SK-N-SH (cell line): ENCODE measurements at regions not wholly inside any gene's neighbourhood (a gene's known extent, or its start where the extent isn't known, plus 50 kb on each side); places are given as distances from the start of the nearest gene placed in this dataset.

Experiments used
- CTCF ChIA-PET: fragments of 300-600, 350-600 bp; formaldehyde crosslinking; extraction: SDS; loops from one replicate; lab custom pipeline; 2021; lab: Yijun Ruan, JAX
- POLR2A ChIA-PET: fragments of 350-600 bp; sonication (Branson Sonifier 250); formaldehyde crosslinking; extraction: SDS; loops from one replicate; lab custom pipeline; 2020; ENCODE audit warnings: antibody characterized with exemption, inconsistent platforms; lab: Yijun Ruan, JAX
- DNase-seq: peaks from one replicate; pipeline ENCODE4 v3.0.0; 2012
- H2AFZ ChIP-seq: fragments of 200-600 bp; sonication (generic); 2 replicates; pipeline ENCODE4 v1.8.1; 2016; ENCODE audit warnings: antibody characterized with exemption, mild to moderate bottlenecking, low read depth
- H3F3A ChIP-seq: fragments of 200-600 bp; sonication (generic); replicated peaks from 2 replicates; pipeline ENCODE3; 2016; ENCODE audit warnings: antibody characterized with exemption, mild to moderate bottlenecking; ENCODE audit not compliant: insufficient read depth
- H3K27ac ChIP-seq, 2 experiments: fragments of 200-500 bp in 1 of 2; fragments of 200-600 bp in 1 of 2; sonication (Bioruptor generic) in 1 of 2; sonication (generic), shearing (Covaris generic) in 1 of 2; 2 replicates each; pipeline versions ENCODE4 v1.5.1 to v1.6.1; 2014 to 2016; ENCODE audit warnings: low read depth in 2 of 2, inconsistent platforms in 1 of 2, low read length in 1 of 2, mild to moderate bottlenecking in 1 of 2, mixed read lengths in 1 of 2
- H3K27me3 ChIP-seq: fragments of 200-600 bp; sonication (generic), shearing (Covaris generic); 2 replicates; pipeline ENCODE4 v1.6.1; 2016; ENCODE audit warnings: mixed run types; ENCODE audit not compliant: insufficient read depth
- H3K36me3 ChIP-seq, 2 experiments: fragments of 200-500 bp in 1 of 2; fragments of 200-600 bp in 1 of 2; sonication (Bioruptor generic) in 1 of 2; sonication (generic) in 1 of 2; replicated peaks in 1 of 2; 2 replicates each; pipeline versions ENCODE3 to v1.5.1; 2014 to 2016; ENCODE audit warnings: low read length in 1 of 2, mild to moderate bottlenecking in 1 of 2; ENCODE audit not compliant: insufficient read depth in 2 of 2, control insufficient read depth in 1 of 2
- H3K4me1 ChIP-seq, 2 experiments: fragments of 200-500 bp in 1 of 2; fragments of 200-600 bp in 1 of 2; sonication (Bioruptor generic) in 1 of 2; sonication (generic), shearing (Covaris generic) in 1 of 2; 2 replicates each; pipeline versions ENCODE4 v1.5.1 to v1.6.1; 2014 to 2016; ENCODE audit warnings: low read depth in 1 of 2, low read length in 1 of 2, mixed run types in 1 of 2; ENCODE audit not compliant: insufficient read depth in 2 of 2, control insufficient read depth in 1 of 2
- H3K4me2 ChIP-seq: fragments of 200-600 bp; sonication (generic), shearing (Covaris generic); 2 replicates; pipeline ENCODE4 v1.6.1; 2017; ENCODE audit warnings: mixed run types
- H3K4me3 ChIP-seq, 2 experiments: fragments of 200-500 bp in 1 of 2; fragments of 200-600 bp in 1 of 2; sonication (Bioruptor generic) in 1 of 2; sonication (generic), shearing (Covaris generic) in 1 of 2; 2 replicates each; pipeline versions ENCODE4 v1.5.1 to v1.8.1; 2014 to 2016; ENCODE audit warnings: low read depth in 2 of 2, inconsistent platforms in 1 of 2, low read length in 1 of 2, mild to moderate bottlenecking in 1 of 2, mixed read lengths in 1 of 2, moderate library complexity in 1 of 2
- H3K79me2 ChIP-seq: fragments of 200-600 bp; sonication (generic); 2 replicates; pipeline ENCODE4 v1.8.1; 2017; ENCODE audit warnings: mild to moderate bottlenecking; ENCODE audit not compliant: insufficient read depth
- H3K9ac ChIP-seq: fragments of 200-600 bp; sonication (generic); 2 replicates; pipeline ENCODE4 v1.6.1; 2017; ENCODE audit warnings: mixed run types
- H3K9me2 ChIP-seq: fragments of 200-600 bp; sonication (generic); 2 replicates; pipeline ENCODE4 v1.6.1; 2017; ENCODE audit warnings: mixed run types
- H3K9me3 ChIP-seq: fragments of 200-600 bp; sonication (generic); 2 replicates; pipeline ENCODE4 v1.6.1; 2017; ENCODE audit warnings: mixed run types, mild to moderate bottlenecking, moderate library complexity
- H4K20me1 ChIP-seq: fragments of 200-600 bp; sonication (generic); 2 replicates; pipeline ENCODE4 v1.6.1; 2017; ENCODE audit warnings: mild to moderate bottlenecking, mixed run types; ENCODE audit not compliant: insufficient read depth
- CHD2 ChIP-seq: fragments of 150-350 bp; IDR thresholded peaks from 2 replicates; pipeline ENCODE4 v1.6.1; 2018; ENCODE audit warnings: low read length; ENCODE audit not compliant: partially characterized antibody
- ELF1 ChIP-seq: IDR thresholded peaks from 2 replicates; pipeline ENCODE4 v1.4.0; 2012
- EZH2phosphoT487 ChIP-seq: fragments of 200-600 bp; sonication (generic); IDR thresholded peaks from 2 replicates; pipeline ENCODE4 v1.6.1; 2017; ENCODE audit warnings: low read depth, mixed run types, mild to moderate bottlenecking, antibody characterized with exemption, moderate library complexity, borderline replicate concordance
- FOSL2 ChIP-seq: IDR thresholded peaks from 2 replicates; pipeline ENCODE4 v1.4.0; 2012; ENCODE audit warnings: low read depth, mild to moderate bottlenecking, moderate library complexity, borderline replicate concordance
- FOXJ3 ChIP-seq: sonication (generic); formaldehyde crosslinking; IDR thresholded peaks from 2 replicates; pipeline ENCODE4 v1.5.1; 2020; ENCODE audit warnings: mild to moderate bottlenecking, missing genetic modification reagents
- GABPA ChIP-seq: IDR thresholded peaks from 2 replicates; pipeline ENCODE4 v1.4.0; 2012; ENCODE audit warnings: low read depth, mild to moderate bottlenecking
- GATA2 ChIP-seq: sonication (generic); formaldehyde crosslinking; IDR thresholded peaks from 2 replicates; pipeline ENCODE4 v1.5.0; 2020; ENCODE audit warnings: mild to moderate bottlenecking, missing genetic modification reagents
- JUND ChIP-seq: IDR thresholded peaks from 2 replicates; pipeline ENCODE4 v1.4.0; 2012
- MXI1 ChIP-seq: IDR thresholded peaks from 2 replicates; pipeline ENCODE4 v1.6.1; 2012; ENCODE audit warnings: mild to moderate bottlenecking, low read depth, low read length, improper control_type of control experiment
- NFIC ChIP-seq: IDR thresholded peaks from 2 replicates; pipeline ENCODE4 v1.4.0; 2012; ENCODE audit warnings: borderline replicate concordance
- NRF1 ChIP-seq: IDR thresholded peaks from 2 replicates; pipeline ENCODE4 v1.6.1; 2012; ENCODE audit warnings: low read depth, mild to moderate bottlenecking, low read length
- RCOR1 ChIP-seq: fragments of 150-350 bp; IDR thresholded peaks from 2 replicates; pipeline ENCODE4 v1.6.1; 2017; ENCODE audit warnings: antibody characterized with exemption, low read length
- RXRA ChIP-seq: IDR thresholded peaks from 2 replicates; pipeline ENCODE4 v1.4.0; 2012; ENCODE audit warnings: low read depth, mild to moderate bottlenecking, borderline replicate concordance
- SIN3A ChIP-seq: IDR thresholded peaks from 2 replicates; pipeline ENCODE4 v1.6.1; 2012; ENCODE audit warnings: low read depth, mild to moderate bottlenecking, low read length, moderate library complexity, borderline replicate concordance
- SMC3 ChIP-seq: IDR thresholded peaks from 2 replicates; pipeline ENCODE4 v1.6.1; 2012; ENCODE audit warnings: low read depth, low read length, improper control_type of control experiment
- TAF1 ChIP-seq: IDR thresholded peaks from 2 replicates; pipeline ENCODE4 v1.6.1; 2012; ENCODE audit warnings: low read depth, mild to moderate bottlenecking, low read length, moderate library complexity, borderline replicate concordance
- TEAD4 ChIP-seq: IDR thresholded peaks from 2 replicates; pipeline ENCODE4 v1.4.0; 2012; ENCODE audit warnings: mild to moderate bottlenecking, borderline replicate concordance; ENCODE audit not compliant: insufficient read depth
- WGBS: methylation state at CpG from one replicate; pipeline ENCODE4 v1.1.6; 2017; ENCODE audit warnings: low lambda C conversion rate; 5-methylcytosine and 5-hydroxymethylcytosine counted together
- TF ChIP-seq, protein P1 (sequence below): IDR thresholded peaks from 2 replicates; pipeline ENCODE4 v1.4.0; 2012; ENCODE audit warnings: low read depth, borderline replicate concordance
- TF ChIP-seq, protein P2 (sequence below): IDR thresholded peaks from 2 replicates; pipeline ENCODE4; 2012
- TF ChIP-seq, protein P3 (sequence below): fragments of 150-350 bp; IDR thresholded peaks from 2 replicates; pipeline ENCODE4 v1.6.1; 2017; ENCODE audit warnings: antibody characterized with exemption, low read length, low read depth, borderline replicate concordance
- TF ChIP-seq, protein P4 (sequence below): fragments of 200-600 bp; sonication (generic); IDR thresholded peaks from 2 replicates; pipeline ENCODE4 v1.6.1; 2017; ENCODE audit warnings: antibody characterized with exemption, mild to moderate bottlenecking, moderate library complexity

DNA sequence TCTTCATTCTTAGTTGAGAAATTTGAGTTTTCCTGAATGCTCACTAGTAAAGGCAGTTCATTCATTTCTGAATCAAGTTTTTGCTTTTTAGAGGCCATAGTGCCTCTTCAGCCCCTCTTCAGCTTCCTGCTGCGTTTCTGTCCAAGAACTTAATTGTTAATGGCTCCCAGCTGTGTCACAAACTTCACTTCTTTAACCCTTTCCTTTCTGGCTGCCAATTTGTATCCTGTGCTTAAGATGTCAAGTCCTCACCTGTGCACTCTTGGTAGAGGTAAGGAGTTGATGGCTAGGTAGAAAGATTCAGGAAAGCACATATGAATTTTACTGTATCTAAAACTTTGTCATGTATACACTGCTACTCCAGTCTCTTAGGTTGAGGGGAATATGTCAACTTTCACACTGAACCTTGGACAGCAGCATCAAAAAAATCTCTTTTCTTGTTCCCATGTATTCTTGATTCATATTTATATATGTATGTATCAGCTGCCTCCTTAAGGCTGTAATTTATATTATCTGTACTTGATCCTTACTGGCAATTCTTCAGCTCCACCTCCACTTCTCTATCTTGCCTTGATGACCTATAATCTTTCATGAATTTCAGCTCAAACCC lies 612.8 kb downstream of the LMO4 start (continued):
- TF ChIP-seq GABPA (no peak), NRF1 (no peak), TEAD4 (no peak), FOXJ3 (no peak)

DNA sequence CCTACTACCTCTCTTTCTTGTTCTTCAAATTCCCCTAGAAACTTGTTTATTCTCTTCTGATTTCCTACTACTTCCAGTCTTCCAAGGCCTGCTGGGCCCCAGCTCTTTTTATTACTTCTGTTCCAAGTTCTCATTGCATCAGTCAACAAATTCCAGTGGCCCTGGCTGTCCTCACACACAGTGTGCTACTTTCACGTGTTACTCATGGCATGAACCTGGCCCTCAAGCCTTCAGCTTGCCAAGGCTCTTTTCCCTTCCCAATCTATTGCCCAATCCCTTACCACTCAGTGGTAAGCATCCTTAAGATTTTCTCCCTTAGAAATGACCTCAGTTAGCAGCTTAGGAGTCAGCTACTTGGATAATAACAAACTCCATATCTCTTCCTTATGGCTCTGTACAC lies 613.5 kb downstream of the LMO4 start:
- no peak overlapping the region for H2AFZ ChIP-seq
- no peak overlapping the region for H3K9ac ChIP-seq
- CTCF ChIA-PET: interaction anchor here (1.6 kb wide), 1 partner anchor 12 kb away, joined by 9 read pairs; no protein-coding TSS in a partner anchor
- no peaks in the 10 kb centered on the region for H3K36me3 ChIP-seq
- H3K27me3 ChIP-seq: no peaks in the 10 kb centered on the region
- no peaks in the 10 kb centered on the region for H4K20me1 ChIP-seq
- no peak overlapping the region for H3K27ac ChIP-seq
- WGBS: 64% methylated on average over 1 of the region's 1 CpG
- no peak overlapping the region for H3K4me2 ChIP-seq
- no peaks in the 10 kb centered on the region for H3K9me3 ChIP-seq
- POLR2A ChIA-PET: no interaction called here
- no peaks in the 10 kb centered on the region for H3K79me2 ChIP-seq
- H3F3A ChIP-seq: no peaks in the 10 kb centered on the region
- no peak for TF ChIP-seq CHD2
- TF ChIP-seq NFIC: no peak
- no peak for TF ChIP-seq GATA2
- TF ChIP-seq FOSL2: no peak
- no peak for TF ChIP-seq TEAD4
- no peak for TF ChIP-seq TAF1
- TF ChIP-seq RXRA: no peak
- TF ChIP-seq, protein P1, sequence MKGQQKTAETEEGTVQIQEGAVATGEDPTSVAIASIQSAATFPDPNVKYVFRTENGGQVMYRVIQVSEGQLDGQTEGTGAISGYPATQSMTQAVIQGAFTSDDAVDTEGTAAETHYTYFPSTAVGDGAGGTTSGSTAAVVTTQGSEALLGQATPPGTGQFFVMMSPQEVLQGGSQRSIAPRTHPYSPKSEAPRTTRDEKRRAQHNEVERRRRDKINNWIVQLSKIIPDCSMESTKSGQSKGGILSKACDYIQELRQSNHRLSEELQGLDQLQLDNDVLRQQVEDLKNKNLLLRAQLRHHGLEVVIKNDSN: no peak
- TF ChIP-seq, protein P2, sequence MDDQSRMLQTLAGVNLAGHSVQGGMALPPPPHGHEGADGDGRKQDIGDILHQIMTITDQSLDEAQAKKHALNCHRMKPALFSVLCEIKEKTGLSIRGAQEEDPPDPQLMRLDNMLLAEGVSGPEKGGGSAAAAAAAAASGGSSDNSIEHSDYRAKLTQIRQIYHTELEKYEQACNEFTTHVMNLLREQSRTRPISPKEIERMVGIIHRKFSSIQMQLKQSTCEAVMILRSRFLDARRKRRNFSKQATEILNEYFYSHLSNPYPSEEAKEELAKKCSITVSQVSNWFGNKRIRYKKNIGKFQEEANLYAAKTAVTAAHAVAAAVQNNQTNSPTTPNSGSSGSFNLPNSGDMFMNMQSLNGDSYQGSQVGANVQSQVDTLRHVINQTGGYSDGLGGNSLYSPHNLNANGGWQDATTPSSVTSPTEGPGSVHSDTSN: no peak
- no peaks in the 10 kb centered on the region for H3K9me2 ChIP-seq
- H3K4me1 ChIP-seq: peaks cover 0 to 6% of the 10 kb centered on the region in 2 experiments; a peak in 1 of 4 replicates
- no peak overlapping the region for H3K4me3 ChIP-seq
- DNase-seq: no peak

DNA sequence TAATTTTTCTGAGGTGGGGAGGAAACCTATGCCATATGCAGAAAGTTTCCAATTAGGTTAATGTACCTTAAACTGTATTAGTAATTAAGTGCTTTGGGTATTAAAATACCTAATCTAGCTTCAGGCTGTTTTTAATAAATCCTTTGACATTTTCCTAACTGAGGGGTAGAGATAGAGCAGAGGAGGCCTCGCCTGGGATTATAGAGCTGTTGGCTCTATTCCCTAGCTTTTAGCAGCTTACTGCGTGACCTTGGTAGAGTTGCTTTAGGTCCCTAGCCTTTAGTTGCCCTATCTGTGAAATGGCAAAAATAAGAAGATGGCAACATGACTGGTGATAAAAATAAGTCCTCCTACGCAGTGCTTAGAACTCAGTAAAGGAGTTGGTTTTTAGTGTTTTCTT lies 621.0 kb downstream of the LMO4 start:
- H3K9ac ChIP-seq: no peak overlapping the region
- H3K4me1 ChIP-seq: peaks cover 0 to 14% of the 10 kb centered on the region in 2 experiments; a peak in 2 of 4 replicates
- H3K4me2 ChIP-seq: no peak overlapping the region
- H3F3A ChIP-seq: peaks cover 12% of the 10 kb centered on the region
- ChIA-PET POLR2A (no interaction called here), CTCF (interaction anchor here (1.1 kb wide), 1 partner anchor 111 kb away, joined by 3 read pairs; no protein-coding TSS in a partner anchor)
- no peak for DNase-seq
- no peaks in the 10 kb centered on the region for H3K9me3 ChIP-seq
- no peak overlapping the region; a peak in 1 of 4 replicates for H3K27ac ChIP-seq
- 62% methylated on average over 3 of the region's 3 CpGs for WGBS
- H3K4me3 ChIP-seq: no peak overlapping the region
- no peak overlapping the region for H2AFZ ChIP-seq
- H3K79me2 ChIP-seq: no peaks in the 10 kb centered on the region
- H3K36me3 ChIP-seq: no peaks in the 10 kb centered on the region
- no peaks in the 10 kb centered on the region for H3K27me3 ChIP-seq
- H4K20me1 ChIP-seq: no peaks in the 10 kb centered on the region
- no peaks in the 10 kb centered on the region for H3K9me2 ChIP-seq
- TF ChIP-seq RCOR1 (no peak), CHD2 (no peak), TAF1 (no peak), ELF1 (no peak), JUND (no peak), FOXJ3 (no peak), SMC3 (no peak), MXI1 (no peak), EZH2phosphoT487 (no peak), SIN3A (no peak)
- TF ChIP-seq, protein P3, sequence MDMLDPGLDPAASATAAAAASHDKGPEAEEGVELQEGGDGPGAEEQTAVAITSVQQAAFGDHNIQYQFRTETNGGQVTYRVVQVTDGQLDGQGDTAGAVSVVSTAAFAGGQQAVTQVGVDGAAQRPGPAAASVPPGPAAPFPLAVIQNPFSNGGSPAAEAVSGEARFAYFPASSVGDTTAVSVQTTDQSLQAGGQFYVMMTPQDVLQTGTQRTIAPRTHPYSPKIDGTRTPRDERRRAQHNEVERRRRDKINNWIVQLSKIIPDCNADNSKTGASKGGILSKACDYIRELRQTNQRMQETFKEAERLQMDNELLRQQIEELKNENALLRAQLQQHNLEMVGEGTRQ: no peak
- TF ChIP-seq, protein P4, sequence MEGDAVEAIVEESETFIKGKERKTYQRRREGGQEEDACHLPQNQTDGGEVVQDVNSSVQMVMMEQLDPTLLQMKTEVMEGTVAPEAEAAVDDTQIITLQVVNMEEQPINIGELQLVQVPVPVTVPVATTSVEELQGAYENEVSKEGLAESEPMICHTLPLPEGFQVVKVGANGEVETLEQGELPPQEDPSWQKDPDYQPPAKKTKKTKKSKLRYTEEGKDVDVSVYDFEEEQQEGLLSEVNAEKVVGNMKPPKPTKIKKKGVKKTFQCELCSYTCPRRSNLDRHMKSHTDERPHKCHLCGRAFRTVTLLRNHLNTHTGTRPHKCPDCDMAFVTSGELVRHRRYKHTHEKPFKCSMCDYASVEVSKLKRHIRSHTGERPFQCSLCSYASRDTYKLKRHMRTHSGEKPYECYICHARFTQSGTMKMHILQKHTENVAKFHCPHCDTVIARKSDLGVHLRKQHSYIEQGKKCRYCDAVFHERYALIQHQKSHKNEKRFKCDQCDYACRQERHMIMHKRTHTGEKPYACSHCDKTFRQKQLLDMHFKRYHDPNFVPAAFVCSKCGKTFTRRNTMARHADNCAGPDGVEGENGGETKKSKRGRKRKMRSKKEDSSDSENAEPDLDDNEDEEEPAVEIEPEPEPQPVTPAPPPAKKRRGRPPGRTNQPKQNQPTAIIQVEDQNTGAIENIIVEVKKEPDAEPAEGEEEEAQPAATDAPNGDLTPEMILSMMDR: no peak
- TF ChIP-seq, protein P2: no peak
